SH-SY5Y (cell line): ENCODE measurements at regions not wholly inside any gene's neighbourhood (a gene's known extent, or its start where the extent isn't known, plus 50 kb on each side); places are given as distances from the start of the nearest gene placed in this dataset.

Experiments
- GATA2 ChIP-seq: IDR thresholded peaks from 2 replicates; pipeline ENCODE4 v1.6.1; 2011; ENCODE audit warnings: mild to moderate bottlenecking, low read depth, low read length
- GATA3 ChIP-seq: IDR thresholded peaks from 2 replicates; pipeline ENCODE4 v1.6.1; 2011; ENCODE audit warnings: low read depth, mild to moderate bottlenecking, low read length, moderate library complexity

GRCh38 chr15:79632457-79632856 is 200.3 kb downstream of the MINAR1 start:
- no peak for TF ChIP-seq GATA2
- no peak for TF ChIP-seq GATA3
